Thyroid gland (tissue), 4 donors: ENCODE measurements at regions not wholly inside any gene's neighbourhood (a gene's known extent, or its start where the extent isn't known, plus 50 kb on each side); places are given as distances from the start of the nearest gene placed in this dataset.

Experiments used
- CTCF ChIP-seq, 6 experiments: fragments of 200-600 bp in 3 of 6; fragments of 450-650 bp in 3 of 6; sonication (generic) in 3 of 6; IDR thresholded peaks; one replicate each; pipeline ENCODE4 v1.5.1; 2016 to 2019; ENCODE audit warnings: antibody characterized with exemption in 6 of 6, mild to moderate bottlenecking in 2 of 6, inconsistent platforms in 1 of 6, moderate library complexity in 1 of 6
- POLR2A ChIP-seq, 2 donors: fragments of 450-650 bp; IDR thresholded peaks; one replicate each; pipeline ENCODE4 v1.6.1; 2017; ENCODE audit warnings: antibody characterized with exemption in 2 of 2, mild to moderate bottlenecking in 2 of 2, moderate library complexity in 1 of 2

GRCh38 chr6:26198722-26199056 is 111.5 kb downstream of the HFE start:
- TF ChIP-seq CTCF (IDR thresholded peaks at IDR 0.05) = no peak
- TF ChIP-seq POLR2A (IDR thresholded peaks at IDR 0.05) = no peak
